ENCODE measurements at regions not wholly inside any gene's neighbourhood (a gene's known extent, or its start where the extent isn't known, plus 50 kb on each side); places are given as distances from the start of the nearest gene placed in this dataset.

- ATAC-seq (no peak), DNase-seq (no peak)
- POLR2A ChIA-PET, result no interaction called here
- no peak overlapping the region for H3K4me3 Mint-ChIP-seq
- CTCF ChIA-PET, result no interaction called here
- H3K27ac Mint-ChIP-seq, result no peak overlapping the region
- peaks cover 8% of the 10 kb centered on the region for H3K9me3 Mint-ChIP-seq (ENCODE audit: insufficient read depth)
- H3K36me3 Mint-ChIP-seq (ENCODE audit: low read depth), result no peaks in the 10 kb centered on the region
- no peaks in the 10 kb centered on the region for H3K4me1 Mint-ChIP-seq (ENCODE audit: low read depth)
- H3K27me3 Mint-ChIP-seq (ENCODE audit: low read depth), result no peaks in the 10 kb centered on the region
Measured at GRCh38 chr12:94806617-94807016, 156.3 kb upstream of the TMCC3 start.

- H3K36me3 Mint-ChIP-seq (ENCODE audit: low read depth), result no peaks in the 10 kb centered on the region
Measured at GRCh38 chr12:94805749-94806529, 155.6 kb upstream of the TMCC3 start.

GRCh38 chr12:94803939-94804338 is 153.6 kb upstream of the TMCC3 start:
- no peaks in the 10 kb centered on the region for H3K9me3 Mint-ChIP-seq (ENCODE audit: insufficient read depth)
- no peak overlapping the region for H3K27ac Mint-ChIP-seq
- no peaks in the 10 kb centered on the region for H3K4me1 Mint-ChIP-seq (ENCODE audit: low read depth)
- ChIA-PET POLR2A (no interaction called here), CTCF (no interaction called here)
- H3K27me3 Mint-ChIP-seq (ENCODE audit: low read depth), result no peaks in the 10 kb centered on the region
- H3K36me3 Mint-ChIP-seq (ENCODE audit: low read depth), result no peaks in the 10 kb centered on the region
- DNase-seq, result no peak
- no peak for ATAC-seq
- H3K4me3 Mint-ChIP-seq, result no peak overlapping the region

More at GRCh38 chr12:94805749-94806529, 155.6 kb upstream of the TMCC3 start:
- CTCF ChIA-PET, result no interaction called here
- Mint-ChIP-seq H3K4me3 (no peak overlapping the region), H3K27me3 (ENCODE audit: low read depth) (no peaks in the 10 kb centered on the region), H3K4me1 (ENCODE audit: low read depth) (no peaks in the 10 kb centered on the region), H3K9me3 (ENCODE audit: insufficient read depth) (peaks cover 2% of the 10 kb centered on the region), H3K27ac (no peak overlapping the region)
- ATAC-seq, result no peak
- DNase-seq, result no peak
- POLR2A ChIA-PET, result no interaction called here

- ATAC-seq (no peak), DNase-seq (no peak)
- Mint-ChIP-seq H3K27ac (no peak overlapping the region), H3K4me1 (ENCODE audit: low read depth) (no peaks in the 10 kb centered on the region), H3K36me3 (ENCODE audit: low read depth) (no peaks in the 10 kb centered on the region), H3K4me3 (no peak overlapping the region), H3K27me3 (ENCODE audit: low read depth) (peaks cover 2% of the 10 kb centered on the region), H3K9me3 (ENCODE audit: insufficient read depth) (no peaks in the 10 kb centered on the region)
- POLR2A ChIA-PET, result no interaction called here
- CTCF ChIA-PET, result no interaction called here
Measured at GRCh38 chr12:94802796-94803195, 152.4 kb upstream of the TMCC3 start.

DNA sequence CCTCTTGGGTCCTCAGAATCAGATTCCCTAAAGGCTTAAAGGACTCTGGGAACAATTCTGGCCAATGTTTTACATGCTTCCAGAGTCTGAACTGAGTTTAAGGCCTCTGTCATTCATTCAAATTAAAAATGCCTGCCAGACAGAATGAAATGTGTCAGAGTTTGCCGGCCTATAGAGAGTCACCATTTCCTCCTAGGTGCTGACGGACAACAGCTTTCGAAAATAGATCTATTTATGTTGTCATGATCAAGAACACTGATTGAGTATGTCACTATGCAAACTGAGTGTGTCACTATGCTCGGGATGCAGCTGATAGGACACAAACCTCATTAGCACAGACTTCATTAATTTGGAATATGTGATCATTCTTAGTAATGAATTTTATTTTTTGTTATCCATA is 151.4 kb upstream of the TMCC3 start:
- Mint-ChIP-seq H3K4me3 (no peak overlapping the region), H3K27ac (no peak overlapping the region), H3K9me3 (ENCODE audit: insufficient read depth) (no peaks in the 10 kb centered on the region), H3K4me1 (ENCODE audit: low read depth) (no peaks in the 10 kb centered on the region), H3K27me3 (ENCODE audit: low read depth) (peaks cover 2% of the 10 kb centered on the region), H3K36me3 (ENCODE audit: low read depth) (no peaks in the 10 kb centered on the region)
- ChIA-PET POLR2A (no interaction called here), CTCF (interaction anchor here (1.0 kb wide), 1 partner anchor 14 kb away, joined by 3 read pairs; no protein-coding TSS in a partner anchor)
- DNase-seq, result no peak
- ATAC-seq, result no peak

DNA sequence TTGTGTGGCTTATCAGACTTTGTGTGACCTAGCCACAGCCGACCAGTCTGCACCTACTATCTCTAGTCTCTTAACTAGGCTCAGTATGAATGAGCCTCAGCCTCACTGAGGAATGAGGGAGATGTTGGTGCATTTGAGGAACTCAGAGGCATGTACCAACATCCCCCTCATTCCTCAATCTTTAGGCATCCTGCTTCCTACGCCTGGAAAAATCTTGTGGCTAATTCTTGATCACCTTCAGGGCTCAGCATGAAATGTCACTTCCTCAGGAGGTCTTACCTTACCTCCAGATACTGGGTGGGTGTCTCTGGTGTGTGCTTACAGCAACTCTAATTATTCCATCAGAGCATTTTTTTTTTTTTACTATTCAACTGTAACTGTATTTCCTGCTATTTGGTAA is 148.8 kb upstream of the TMCC3 start:
- ChIA-PET CTCF (no interaction called here), POLR2A (no interaction called here)
- DNase-seq, result no peak
- no peak overlapping the region for H3K27ac Mint-ChIP-seq
- no peak for ATAC-seq
- H3K27me3 Mint-ChIP-seq (ENCODE audit: low read depth), result peaks cover 2% of the 10 kb centered on the region
- peaks cover 7% of the 10 kb centered on the region for H3K4me1 Mint-ChIP-seq (ENCODE audit: low read depth)
- no peak overlapping the region for H3K4me3 Mint-ChIP-seq
- H3K36me3 Mint-ChIP-seq (ENCODE audit: low read depth), result no peaks in the 10 kb centered on the region
- H3K9me3 Mint-ChIP-seq (ENCODE audit: insufficient read depth), result no peaks in the 10 kb centered on the region

DNA sequence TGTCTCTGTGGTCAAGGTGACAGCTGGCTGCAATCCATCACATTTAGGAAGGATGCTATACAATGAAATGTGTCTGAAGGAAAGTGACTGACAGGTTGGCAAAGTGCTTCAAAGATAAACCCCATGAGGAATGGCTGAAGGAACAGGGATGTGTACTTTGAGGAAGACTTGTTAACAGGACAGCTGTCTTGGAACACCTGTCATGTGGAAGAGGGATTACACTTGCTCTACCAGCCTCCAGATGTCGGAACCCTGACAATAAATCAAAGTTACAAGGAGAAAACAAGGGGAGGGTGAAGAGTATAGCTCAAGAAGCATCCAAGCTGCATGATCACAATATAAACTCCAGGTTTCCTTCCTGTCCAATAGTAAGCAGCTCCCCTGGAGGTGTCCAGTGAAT is 147.8 kb upstream of the TMCC3 start:
- Mint-ChIP-seq H3K9me3 (ENCODE audit: insufficient read depth) (no peaks in the 10 kb centered on the region), H3K27ac (no peak overlapping the region), H3K4me3 (no peak overlapping the region), H3K27me3 (ENCODE audit: low read depth) (peaks cover 2% of the 10 kb centered on the region), H3K36me3 (ENCODE audit: low read depth) (no peaks in the 10 kb centered on the region), H3K4me1 (ENCODE audit: low read depth) (peaks cover 10% of the 10 kb centered on the region)
- no peak for ATAC-seq
- DNase-seq, result no peak
- ChIA-PET CTCF (no interaction called here), POLR2A (no interaction called here)

DNA sequence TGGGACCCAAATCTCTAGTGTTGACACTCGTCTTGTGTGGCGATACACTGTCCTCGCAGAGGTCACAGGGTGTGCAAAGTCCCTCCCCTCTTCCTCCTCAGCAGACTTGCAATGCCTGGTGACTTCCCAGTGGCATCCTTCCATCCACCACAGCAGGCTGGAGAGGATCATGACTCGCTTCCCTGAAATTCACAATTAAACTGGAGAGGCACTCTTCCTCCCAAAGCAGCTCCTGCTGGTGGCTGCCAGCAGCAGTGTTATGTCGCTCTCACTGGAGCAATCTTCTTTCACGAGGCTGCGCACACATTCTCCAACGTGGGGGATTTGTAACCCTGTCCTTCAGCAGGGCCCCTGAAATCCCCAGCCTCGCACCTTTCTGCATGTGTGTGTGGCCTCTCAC is 145.2 kb upstream of the TMCC3 start:
- no peak for ATAC-seq
- Mint-ChIP-seq H3K36me3 (ENCODE audit: low read depth) (no peaks in the 10 kb centered on the region), H3K4me3 (no peak overlapping the region), H3K27ac (no peak overlapping the region), H3K27me3 (ENCODE audit: low read depth) (peaks cover 4% of the 10 kb centered on the region), H3K4me1 (ENCODE audit: low read depth) (peaks cover 10% of the 10 kb centered on the region), H3K9me3 (ENCODE audit: insufficient read depth) (no peaks in the 10 kb centered on the region)
- no peak for DNase-seq
- CTCF ChIA-PET, result no interaction called here
- POLR2A ChIA-PET, result no interaction called here

- DNase-seq (peak; percentile 34), ATAC-seq (no peak)
- H3K27me3 Mint-ChIP-seq (ENCODE audit: low read depth), result peaks cover 7% of the 10 kb centered on the region
- no peak overlapping the region for H3K27ac Mint-ChIP-seq
- POLR2A ChIA-PET, result no interaction called here
- CTCF ChIA-PET, result no interaction called here
- peaks cover 10% of the 10 kb centered on the region for H3K4me1 Mint-ChIP-seq (ENCODE audit: low read depth)
- H3K9me3 Mint-ChIP-seq (ENCODE audit: insufficient read depth), result no peaks in the 10 kb centered on the region
- H3K36me3 Mint-ChIP-seq (ENCODE audit: low read depth), result no peaks in the 10 kb centered on the region
- no peak overlapping the region for H3K4me3 Mint-ChIP-seq
Measured at GRCh38 chr12:94795044-94795443, 144.7 kb upstream of the TMCC3 start.

- no peak overlapping the region for H3K27ac Mint-ChIP-seq
- ATAC-seq (no peak), DNase-seq (no peak)
- peaks cover 10% of the 10 kb centered on the region for H3K4me1 Mint-ChIP-seq (ENCODE audit: low read depth)
- POLR2A ChIA-PET, result no interaction called here
- peaks cover 6% of the 10 kb centered on the region for H3K27me3 Mint-ChIP-seq (ENCODE audit: low read depth)
- no peak overlapping the region for H3K4me3 Mint-ChIP-seq
- H3K9me3 Mint-ChIP-seq (ENCODE audit: insufficient read depth), result no peaks in the 10 kb centered on the region
- no peaks in the 10 kb centered on the region for H3K36me3 Mint-ChIP-seq (ENCODE audit: low read depth)
- CTCF ChIA-PET, result no interaction called here
Measured at GRCh38 chr12:94793191-94793595, 142.8 kb upstream of the TMCC3 start.

- no peak for DNase-seq
- Mint-ChIP-seq H3K27ac (no peak overlapping the region), H3K4me3 (no peak overlapping the region), H3K36me3 (ENCODE audit: low read depth) (no peaks in the 10 kb centered on the region), H3K4me1 (ENCODE audit: low read depth) (peaks cover 10% of the 10 kb centered on the region), H3K9me3 (ENCODE audit: insufficient read depth) (no peaks in the 10 kb centered on the region), H3K27me3 (ENCODE audit: low read depth) (peaks cover 4% of the 10 kb centered on the region)
- no peak for ATAC-seq
- CTCF ChIA-PET, result no interaction called here
- POLR2A ChIA-PET, result no interaction called here
Measured at GRCh38 chr12:94792693-94793092, 142.3 kb upstream of the TMCC3 start.

DNA sequence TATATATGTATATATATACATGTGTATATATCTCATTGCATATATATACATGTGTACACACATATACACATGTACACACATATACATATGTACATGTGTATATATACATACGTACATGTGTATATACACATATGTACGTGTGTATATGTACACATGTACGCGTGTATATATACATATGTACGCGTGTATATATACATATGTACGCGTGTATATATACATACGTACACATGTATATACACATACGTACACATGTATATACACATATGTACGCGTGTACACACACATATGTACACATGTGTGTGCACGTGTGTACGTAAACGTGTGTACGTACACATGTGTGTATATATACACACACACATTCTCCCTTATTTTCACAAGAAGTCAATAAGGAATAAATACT is 141.6 kb upstream of the TMCC3 start:
- H3K4me1 Mint-ChIP-seq (ENCODE audit: low read depth), result peaks cover 10% of the 10 kb centered on the region
- ChIA-PET CTCF (no interaction called here), POLR2A (no interaction called here)
- H3K9me3 Mint-ChIP-seq (ENCODE audit: insufficient read depth), result no peaks in the 10 kb centered on the region
- no peak for DNase-seq
- no peaks in the 10 kb centered on the region for H3K36me3 Mint-ChIP-seq (ENCODE audit: low read depth)
- H3K27ac Mint-ChIP-seq, result no peak overlapping the region
- no peak for ATAC-seq
- peaks cover 4% of the 10 kb centered on the region for H3K27me3 Mint-ChIP-seq (ENCODE audit: low read depth)
- no peak overlapping the region for H3K4me3 Mint-ChIP-seq

DNA sequence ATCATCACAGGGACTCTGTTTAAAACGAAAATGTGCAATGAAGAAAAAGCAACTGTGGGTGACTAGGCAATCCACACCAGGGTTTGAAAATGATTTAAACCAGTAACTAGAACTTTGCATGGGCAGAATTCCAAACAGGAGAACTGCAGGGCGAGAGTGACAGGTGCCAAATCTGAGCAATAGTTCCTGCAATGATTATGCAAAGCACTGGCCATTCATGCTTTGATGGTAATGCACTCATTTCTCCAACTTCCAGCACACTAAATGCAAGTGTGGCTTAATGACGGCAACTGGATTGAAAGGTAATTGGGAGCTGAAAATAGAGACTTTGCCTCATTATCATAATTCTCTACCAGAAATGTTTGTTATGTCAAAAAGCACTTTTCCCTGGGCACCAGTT is 140.5 kb upstream of the TMCC3 start:
- no peak overlapping the region for H3K27ac Mint-ChIP-seq
- H3K27me3 Mint-ChIP-seq (ENCODE audit: low read depth), result peaks cover 4% of the 10 kb centered on the region
- DNase-seq, result no peak
- no peaks in the 10 kb centered on the region for H3K36me3 Mint-ChIP-seq (ENCODE audit: low read depth)
- ChIA-PET POLR2A (no interaction called here), CTCF (no interaction called here)
- H3K4me3 Mint-ChIP-seq, result no peak overlapping the region
- peaks cover 10% of the 10 kb centered on the region for H3K4me1 Mint-ChIP-seq (ENCODE audit: low read depth)
- no peak for ATAC-seq
- no peaks in the 10 kb centered on the region for H3K9me3 Mint-ChIP-seq (ENCODE audit: insufficient read depth)

Measured in activated CD8-positive, alpha-beta T cell treated with anti-CD3 and anti-CD28 coated beads, Interleukin-2, amount 10 ng/mL, durations not matched to agents 7 days and 5 days (primary cell).